GM19397 (cell line): ENCODE measurements at regions not wholly inside any gene's neighbourhood (a gene's known extent, or its start where the extent isn't known, plus 50 kb on each side); places are given as distances from the start of the nearest gene placed in this dataset.
"Not testable (repeated sequence)": the region's sequence is repeated elsewhere in the genome, so short reads cannot be mapped to it uniquely, and the experiment has no call there.

Source experiments
- ATAC-seq: cut with Tn5 transposase; IDR thresholded peaks from one replicate; pipeline ENCODE4 v1.9.1; 2021; ENCODE audit warnings: mild to moderate bottlenecking, moderate library complexity; ENCODE audit not compliant: unreplicated experiment

DNA sequence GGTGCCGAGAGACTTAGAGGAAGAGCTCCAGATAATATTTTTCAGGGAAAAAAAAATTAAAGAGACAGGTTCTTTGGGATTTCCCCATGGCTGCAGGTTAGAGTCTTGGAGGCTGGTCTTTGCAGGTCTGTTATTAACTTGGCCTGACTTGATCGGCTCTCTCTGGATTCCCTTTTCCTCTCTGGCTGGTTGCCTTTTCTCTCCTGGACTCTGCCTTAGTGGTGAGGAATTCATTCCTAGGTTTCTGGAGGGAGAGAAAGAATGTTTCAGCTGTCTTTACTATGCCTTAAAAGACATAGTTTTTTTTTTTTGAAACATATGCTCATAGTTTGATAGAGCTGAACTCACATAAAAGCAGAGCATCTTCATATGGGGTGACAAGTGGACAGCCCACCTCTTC is 336.3 kb downstream of the BMP4 start:
- no peak for ATAC-seq

DNA sequence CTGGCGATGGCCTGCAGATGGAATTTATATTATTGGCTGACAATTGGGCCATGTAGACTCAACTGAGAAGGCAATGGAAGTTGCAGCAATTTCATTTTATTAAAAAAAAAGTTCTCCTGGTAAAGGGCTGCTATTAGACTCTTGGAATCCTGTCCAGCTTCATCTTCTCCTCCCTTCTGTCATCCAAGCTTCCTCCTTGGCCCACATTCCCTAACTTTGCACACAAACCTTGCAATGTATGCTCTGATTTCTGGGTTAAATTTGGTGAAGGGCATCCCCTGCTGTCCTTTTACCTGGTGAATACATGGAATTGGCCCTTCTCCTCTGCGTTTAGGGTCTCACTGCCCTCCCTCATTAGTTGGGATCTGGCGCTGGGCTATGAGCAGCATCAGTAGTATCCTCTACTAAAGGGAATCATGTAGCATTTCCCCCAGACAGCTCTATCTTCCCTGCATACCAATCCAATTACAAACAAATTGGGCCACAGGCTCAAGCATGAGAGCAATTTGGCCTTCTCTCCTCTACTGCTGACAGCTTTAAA is 336.9 kb downstream of the BMP4 start:
- ATAC-seq, result no peak

DNA sequence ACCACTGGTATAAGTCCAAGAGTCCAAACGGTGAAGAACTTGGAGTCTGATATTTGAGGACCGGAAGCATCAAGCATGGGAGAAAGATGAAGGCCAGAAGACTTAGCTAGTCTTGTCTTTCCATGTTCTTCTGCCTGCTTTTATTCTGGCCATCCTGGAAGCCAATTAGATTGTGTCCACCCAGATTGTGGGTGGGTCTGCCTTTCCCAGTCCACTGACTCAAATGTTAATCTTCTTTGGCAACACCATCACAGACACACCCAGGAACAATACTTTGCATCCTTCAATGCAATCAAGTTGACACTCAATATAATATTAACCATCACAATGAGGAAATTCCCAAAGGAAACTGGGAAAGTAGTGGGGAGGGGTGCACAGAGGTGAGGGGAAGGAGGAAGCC is 340.1 kb downstream of the BMP4 start:
- ATAC-seq, result not testable (repeated sequence)

DNA sequence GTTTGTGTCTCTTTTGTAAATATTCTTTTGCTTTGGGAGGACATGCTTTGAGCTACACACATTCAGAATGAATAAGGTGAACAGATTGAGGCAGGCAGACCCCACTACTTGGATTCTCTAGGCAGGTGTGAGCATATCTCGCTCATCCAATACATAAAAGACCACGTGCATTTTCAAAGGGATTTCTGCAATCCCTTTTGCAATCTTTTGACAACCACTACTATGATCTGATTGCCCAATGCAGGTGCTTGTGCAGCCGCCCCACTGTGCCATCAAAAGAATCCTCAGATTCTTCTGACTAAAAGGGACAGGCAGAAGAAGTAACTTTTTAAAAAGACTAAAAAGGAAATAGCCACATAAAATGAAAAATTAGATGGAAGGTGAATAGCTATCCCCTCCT is 341.4 kb downstream of the BMP4 start:
- no peak for ATAC-seq

DNA sequence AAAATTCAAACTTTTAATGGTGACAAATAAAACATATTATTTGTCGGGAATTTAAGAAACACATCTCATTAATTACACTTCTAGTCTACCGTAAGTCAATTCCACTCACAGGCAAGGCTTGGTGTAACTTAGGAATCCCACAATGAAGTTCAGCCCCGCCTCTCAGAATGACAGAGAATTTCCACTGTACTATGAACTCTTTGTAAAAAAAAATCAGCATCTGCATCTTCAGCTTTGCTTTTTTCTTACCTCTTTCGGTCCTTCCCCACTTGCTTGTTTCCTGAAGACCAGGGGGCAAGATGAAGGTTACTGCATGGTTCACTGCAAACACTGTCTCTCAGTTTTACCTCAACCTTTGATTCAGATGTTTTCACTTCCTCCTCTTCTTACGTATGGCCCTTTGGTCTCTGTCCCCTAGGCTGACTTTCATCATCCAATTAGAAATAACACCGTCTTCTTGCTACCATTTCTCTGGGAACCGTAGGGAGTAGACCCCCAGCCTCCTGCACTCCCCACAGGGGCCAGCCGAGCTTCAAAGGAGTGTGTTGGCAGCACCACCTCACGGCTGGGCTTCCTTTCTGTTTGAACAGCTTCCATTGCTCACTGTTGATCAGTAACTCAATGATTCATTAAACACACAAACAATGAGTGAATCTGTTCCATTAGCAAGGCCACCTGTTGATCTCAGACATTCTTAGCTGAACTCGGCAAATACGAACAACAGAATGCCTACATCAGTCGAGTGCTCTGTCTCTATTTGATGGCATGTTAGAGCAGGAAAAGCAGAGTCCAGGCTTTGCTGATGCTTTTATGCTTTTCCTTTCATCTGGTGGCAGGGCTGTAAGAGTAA is 343.0 kb downstream of the BMP4 start:
- ATAC-seq, result peak; percentile 93

DNA sequence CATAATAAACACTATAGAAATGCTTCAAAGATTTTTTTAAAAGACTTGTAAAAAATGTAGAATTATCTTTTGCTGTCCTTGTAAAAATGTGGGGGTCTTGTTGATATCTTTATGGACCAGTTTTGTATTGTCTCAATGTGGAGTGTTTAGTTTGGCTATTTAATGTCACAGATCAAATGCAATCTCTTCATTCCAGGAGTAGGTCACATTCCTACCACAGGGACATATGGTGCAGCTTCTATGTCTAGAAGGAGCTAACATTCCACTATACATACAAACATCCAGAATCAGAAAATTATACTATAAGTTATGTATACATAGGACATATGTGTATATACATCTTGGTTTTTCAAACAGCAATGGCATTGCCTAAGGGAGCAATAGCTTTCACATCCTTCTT is 345.7 kb downstream of the BMP4 start:
- ATAC-seq, result no peak

DNA sequence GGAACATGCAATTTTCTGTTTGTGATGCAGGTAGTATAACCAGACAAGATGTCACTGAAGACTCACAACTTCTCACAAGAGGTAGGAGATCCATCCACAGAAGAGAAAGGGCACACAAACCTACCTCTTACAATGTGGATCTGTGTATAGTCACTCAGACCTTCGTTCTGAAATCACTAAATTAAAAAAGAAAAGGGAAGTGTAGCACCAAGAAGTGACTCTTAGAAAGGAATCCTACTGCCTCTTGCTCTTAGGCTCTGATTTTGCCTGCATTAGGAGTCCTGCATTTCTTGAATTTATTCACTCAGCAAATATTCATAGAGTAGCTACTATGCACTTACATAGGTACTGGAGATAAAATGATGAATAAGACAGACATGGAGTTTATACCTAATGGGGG is 347.6 kb downstream of the BMP4 start:
- no peak for ATAC-seq

DNA sequence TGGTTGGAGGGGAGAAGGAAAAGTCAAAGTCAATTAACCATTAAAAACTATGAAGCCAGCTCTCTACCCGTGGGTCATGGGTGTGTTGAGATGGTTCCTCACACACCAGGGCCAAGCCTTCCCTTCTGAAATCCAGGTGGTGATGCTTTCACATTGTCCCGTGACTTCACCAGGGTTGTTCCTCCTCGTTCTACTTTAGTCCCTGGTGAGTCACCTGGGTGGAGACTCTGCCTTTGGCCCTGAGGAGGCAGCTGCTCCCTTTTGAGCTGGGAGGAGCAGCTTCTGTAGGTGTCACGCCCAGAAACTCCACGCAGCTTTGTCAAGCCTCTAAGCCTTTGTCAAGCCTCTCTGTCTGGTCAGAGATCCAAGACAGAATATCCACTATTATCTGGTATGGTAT is 348.3 kb downstream of the BMP4 start:
- ATAC-seq, result peak; percentile 50

DNA sequence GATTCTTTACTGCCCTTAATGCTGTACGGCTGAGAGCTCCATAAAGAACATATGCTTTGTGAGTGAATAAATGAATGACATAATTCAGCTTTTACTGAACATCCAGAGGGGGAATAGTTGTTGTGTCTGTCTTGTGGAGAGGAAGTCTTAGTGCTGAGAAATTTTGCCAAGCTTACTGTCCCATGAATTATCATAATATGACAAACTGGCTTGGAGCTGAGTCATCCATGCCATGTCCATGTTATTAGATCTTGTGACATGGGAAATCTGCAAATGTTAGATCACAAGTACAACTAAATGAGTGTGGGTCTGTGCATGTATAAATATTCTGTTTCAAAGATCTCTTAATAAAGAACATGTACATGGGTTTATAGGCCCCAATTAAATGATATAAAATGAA is 350.4 kb downstream of the BMP4 start:
- ATAC-seq, result no peak

DNA sequence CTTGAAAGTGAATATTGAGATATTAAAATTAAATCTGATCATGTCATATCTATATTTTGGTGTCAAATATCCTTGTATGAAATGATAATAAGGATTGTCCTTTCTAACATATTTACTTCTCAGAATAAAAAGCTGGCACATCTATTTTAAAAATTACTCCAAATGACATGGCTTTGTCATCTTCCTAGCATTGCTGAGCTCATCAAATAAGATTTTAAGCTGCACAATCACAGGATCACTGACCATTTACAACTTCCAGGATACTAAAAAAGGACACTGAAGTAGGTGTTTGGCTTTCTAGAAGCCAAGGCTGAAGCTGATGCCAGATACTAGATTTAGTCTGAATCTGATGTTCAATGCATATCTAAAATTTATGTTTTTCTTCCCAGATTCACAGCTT is 351.1 kb downstream of the BMP4 start:
- no peak for ATAC-seq

DNA sequence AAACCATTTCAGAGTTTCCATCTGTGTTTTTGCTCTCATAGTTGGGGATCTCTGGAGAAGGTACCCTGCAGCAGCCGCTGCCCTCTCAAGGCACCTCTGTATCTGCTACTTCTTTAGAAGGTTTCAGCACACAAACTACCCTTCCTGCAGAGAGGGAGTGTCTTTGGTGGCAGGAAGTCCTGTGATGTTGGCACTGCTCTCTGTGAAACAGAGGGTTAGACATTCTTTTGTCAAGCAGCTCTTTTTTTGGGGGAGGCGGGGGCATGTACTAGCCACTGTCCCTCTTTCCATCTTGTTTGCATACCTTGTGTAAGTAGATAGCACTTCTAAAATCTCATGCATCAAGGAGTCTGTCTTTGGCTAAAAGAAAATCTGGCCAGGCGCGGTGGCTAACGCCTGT is 352.6 kb downstream of the BMP4 start:
- ATAC-seq, result no peak

DNA sequence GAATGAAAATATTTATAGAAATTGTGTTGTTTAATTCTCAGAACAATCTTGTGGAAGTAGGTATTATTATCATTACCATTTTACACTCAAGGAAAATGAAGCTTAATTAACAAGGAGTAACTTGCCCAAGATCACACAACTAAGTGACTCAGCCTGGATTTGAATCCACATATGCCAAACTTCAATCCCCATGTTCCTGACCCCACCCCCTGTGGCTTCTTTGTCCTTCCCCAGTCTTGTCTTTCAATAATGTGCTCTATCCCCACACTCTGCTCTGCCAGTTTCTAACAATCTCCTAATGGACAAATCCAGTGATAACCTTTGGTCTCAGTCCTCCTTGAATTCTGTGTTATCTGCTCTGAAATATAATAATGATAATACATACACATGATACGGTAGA is 355.2 kb downstream of the BMP4 start:
- ATAC-seq, result no peak

DNA sequence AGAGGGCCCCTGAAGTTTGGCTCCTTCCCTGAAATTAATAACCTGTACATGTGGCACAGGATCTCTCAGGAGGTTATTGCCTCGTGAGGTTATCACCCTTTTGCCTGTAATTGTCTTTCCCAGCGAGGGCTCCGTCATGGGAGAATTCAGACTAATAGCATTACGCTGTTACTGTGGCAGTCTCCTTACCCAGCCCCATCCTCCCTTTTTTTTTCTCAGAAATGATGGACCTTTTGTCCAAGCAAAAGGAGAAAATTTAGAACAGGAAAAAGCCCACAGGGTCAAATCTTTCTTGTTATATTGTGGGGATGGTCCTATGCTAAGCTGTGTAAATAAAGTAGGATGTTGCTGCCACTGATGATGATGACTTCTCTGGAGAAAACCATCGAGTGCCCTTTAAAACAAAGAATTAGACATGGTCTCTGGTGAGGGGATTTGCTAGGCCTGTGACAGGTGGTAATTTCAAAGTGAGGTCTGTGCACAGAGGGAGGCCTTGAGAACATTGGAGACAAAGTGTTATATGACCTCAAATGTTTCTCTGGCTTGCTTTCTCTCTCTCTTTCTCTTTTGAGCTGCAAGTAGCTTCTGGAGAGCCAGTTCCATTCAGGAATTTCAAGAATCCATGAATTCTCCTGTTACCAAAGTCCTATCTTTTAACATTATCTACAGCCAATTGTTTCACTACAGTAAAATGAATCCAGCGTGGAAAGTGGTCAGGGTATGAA is 357.2 kb downstream of the BMP4 start:
- ATAC-seq, result no peak

DNA sequence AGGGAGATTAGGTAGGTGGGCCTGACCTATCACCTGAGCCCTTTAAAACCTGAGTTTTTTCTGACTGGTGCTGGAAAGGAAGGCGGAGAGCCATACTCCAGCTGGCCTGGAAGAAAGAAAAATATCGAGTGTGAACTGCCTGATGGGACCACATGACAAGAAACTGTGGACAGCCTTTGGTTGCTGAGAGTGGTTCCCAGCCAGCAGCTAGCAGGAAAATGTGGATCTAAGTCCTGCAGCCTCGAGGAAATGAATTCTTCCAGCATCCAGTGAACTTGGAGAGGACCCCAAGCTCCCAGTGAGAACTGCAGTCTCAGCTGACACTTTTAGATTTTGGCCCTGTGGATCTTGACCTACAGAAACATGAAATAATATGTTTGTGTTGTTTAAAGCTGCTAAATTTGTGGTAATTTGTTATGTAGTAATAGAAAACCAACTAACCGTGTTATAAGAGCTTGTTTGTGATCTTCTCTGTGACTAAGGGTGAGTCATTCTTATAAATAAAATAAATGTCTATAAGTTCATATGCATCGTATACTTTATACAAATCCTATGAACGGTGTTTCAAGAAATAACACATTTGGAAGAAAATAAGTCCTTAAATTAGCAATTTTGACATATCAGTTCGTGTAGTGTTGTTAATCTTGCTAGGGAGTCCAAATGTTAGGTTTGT is 359.6 kb downstream of the BMP4 start:
- no peak for ATAC-seq

DNA sequence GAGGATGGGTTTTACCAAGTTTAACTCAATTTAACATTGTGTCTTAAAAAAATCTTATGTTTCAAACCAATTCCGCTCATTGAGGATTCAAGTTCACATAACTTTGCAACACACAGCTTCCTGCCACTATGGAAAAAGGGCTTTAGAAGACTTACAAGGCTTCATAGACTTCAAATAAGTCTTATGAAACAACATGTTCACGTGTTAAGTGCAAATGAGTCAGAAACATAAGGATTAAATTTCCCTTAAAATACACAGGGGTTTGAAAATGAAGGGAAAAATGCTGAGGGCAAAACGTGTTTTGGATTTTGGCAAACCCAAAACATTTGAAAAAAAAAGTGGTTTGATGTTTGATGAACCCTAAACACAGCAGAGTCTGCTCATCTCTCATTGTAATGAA is 364.8 kb downstream of the BMP4 start:
- ATAC-seq, result no peak

DNA sequence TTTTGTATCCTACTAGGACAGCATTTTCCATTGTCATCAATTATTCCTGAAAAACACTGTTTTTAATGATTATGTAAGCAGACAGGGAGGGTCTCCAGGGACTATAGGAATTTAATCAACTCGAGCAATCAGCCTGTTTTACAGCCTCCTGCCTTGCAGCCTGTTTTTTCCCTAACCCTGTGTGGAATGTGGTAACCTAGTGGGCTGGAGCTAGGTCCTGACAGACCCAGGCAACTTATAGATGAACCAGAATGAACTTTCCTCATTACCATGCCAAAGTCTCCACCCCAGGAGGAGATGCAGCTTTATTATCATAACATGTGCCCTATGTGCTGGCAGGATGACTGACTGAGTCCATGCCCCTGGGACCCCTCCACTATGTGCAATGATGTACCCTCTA is 375.1 kb downstream of the BMP4 start:
- ATAC-seq, result no peak

DNA sequence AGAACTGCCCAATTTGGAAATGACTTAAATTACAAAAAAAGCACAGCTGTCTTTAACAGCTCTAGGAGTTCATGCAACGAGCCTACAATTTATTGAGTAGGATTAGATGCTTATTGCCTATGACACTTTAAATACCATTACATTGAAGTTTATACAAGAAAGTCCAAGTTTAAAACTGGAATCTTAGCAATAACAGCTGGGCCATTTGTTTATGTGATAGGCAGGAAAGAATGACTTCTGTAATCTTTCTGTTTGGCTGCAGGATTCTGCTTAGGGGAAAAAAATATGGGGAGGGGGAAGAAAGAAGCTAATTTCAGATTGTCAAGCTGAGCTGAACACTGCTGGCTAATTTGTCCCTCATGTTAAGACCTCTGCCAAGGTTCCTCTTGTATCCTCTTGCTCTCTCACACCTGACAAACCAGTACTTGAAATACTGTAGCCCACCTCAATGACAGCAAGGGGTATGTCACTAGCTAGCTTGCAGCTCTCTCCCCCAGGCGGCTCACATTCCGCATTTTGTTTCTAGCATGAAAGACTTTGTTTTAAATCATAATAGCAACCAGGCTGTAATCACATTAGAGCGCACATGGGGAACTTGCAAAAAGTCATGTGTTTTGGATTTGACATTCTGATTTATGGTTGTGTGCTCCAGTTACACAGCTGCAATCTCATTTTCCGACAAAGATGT is 384.8 kb downstream of the BMP4 start:
- no peak for ATAC-seq

DNA sequence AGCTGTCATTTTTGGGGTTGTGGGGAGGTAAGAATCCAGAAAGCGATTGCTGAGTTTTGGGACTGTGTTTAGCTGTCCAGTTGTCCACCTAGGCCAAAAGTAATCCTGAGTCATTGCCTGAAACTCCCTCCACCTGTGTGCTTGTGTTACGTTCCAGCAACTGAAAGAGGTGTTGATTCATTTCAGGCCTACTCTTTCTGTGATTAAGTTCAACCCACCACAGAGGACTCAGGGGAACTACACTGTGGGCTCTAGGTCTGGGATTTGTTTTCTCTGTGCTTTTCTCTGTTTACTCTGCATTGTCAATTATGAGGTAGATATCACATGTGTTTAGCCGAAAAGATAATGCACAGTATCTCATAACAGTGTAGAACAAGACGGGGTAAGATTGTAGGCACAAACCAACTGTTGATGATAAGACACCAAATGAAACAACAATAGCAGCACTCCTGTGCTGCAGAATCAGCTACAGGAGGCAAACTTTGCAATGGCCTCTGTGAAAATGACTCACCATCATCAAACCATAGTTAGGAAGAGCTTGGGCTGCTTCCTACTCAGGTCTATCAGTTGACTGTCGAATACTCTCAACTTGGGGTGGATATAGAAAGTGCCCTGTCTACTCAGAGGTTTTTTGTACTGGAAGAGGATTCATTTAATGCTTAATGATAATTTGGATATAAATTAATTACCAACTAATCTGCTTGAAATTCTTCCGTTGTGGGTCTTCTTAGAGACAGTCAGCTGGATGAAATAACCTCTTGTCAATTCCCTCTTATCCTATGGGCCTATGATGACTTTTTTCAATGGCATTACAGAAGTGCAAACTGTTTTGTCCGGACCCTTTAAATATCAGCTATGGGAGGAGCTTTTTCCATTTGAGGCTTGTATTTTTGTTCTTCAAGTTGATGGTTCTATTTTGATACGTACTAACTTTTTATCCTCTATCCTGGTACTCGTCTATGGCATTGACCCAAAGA is 385.9 kb downstream of the BMP4 start:
- peak; percentile 93 for ATAC-seq

DNA sequence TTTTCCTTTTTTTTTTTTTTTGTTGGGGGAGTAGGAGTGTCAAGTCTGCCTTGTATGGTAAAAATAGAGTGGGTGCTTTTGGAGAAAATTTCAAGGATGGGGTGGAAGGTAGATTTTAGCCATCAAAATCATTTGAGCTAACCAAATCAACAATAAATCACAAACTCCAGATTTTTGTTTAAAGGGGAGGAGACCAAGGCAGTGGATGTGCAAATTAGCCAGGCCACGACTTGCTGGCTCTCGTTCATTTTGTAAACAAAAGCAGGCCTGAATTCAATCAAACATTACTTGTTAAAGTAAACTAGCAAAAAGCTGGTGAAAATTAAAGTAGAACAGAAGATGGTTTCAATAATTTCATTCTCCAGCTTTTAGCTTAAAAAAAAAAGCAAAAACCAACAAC is 387.2 kb downstream of the BMP4 start:
- ATAC-seq, result no peak

DNA sequence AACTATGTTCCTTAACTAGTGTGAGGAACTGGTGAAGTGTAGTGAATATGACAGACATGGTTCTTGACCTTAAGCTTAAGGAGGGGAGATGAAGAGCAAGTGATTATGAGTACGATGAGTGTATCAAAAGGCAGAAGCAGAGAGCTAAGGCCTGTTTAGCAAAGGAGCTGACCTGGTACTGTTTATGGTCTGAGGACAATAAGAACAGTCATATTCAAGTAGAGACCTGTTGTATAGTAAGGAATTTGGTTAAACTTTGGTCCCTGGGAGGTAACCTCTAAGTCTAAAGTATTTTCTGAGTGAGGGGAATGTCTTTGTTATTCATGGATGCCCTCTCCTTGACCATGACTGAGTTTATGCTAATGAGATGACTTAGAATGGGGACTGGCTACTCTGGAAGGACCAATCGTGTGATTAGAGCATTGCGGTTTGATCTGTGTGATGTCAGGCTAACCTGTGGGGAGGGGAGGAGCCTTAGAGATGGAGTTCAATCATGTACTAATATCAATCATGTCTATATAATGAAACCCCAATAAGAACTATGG is 389.3 kb downstream of the BMP4 start:
- no peak for ATAC-seq
